ENCODE measurements at regions not wholly inside any gene's neighbourhood (a gene's known extent, or its start where the extent isn't known, plus 50 kb on each side); places are given as distances from the start of the nearest gene placed in this dataset.

DNA sequence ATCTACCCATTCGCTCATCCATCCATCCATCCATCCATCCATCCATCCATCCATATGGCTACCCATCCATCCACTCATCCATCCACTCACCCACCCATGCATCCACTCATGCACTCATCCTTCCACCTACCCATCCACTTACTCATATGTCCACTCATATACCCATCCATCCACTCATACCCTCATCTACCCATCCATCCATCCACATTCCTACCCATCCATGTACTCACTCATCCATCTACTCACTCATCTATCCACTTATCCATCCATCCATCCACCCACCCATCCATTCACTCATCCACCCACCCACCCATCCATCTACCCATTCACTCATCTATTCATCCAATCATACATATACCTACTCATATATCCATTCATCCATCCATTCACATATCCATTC lies 112.0 kb downstream of the RBFOX3 start (continued):
- no peak for TF ChIP-seq ZNF225 (CRISPR knock-in tag; IDR thresholded peaks at IDR 0.05)

- WGBS (ENCODE audit: low lambda C conversion rate) = 11% methylated on average over 4 of the region's 4 CpGs
- H3K79me2 ChIP-seq (ENCODE audit: insufficient read depth, low read length) = no peaks in the 10 kb centered on the region
- ATAC-seq = no peak
- H3K27me3 ChIP-seq (ENCODE audit: control insufficient read depth in 1 of 2, insufficient read depth in 2 of 2, low read length in 2 of 2) = peaks cover 0 to 27% of the 10 kb centered on the region in 2 experiments; a peak in 3 of 5 replicates
- TF ChIP-seq ZNF383 (CRISPR knock-in tag; IDR thresholded peaks at IDR 0.05; ENCODE audit: borderline replicate concordance) = no peak
- no peak for TF ChIP-seq DMAP1 (CRISPR knock-in tag; IDR thresholded peaks at IDR 0.05)
- no peak for TF ChIP-seq NKX3-1 (CRISPR knock-in tag; IDR thresholded peaks at IDR 0.05)
- no peak for TF ChIP-seq MLX (CRISPR knock-in tag; IDR thresholded peaks at IDR 0.05)
- no peak for TF ChIP-seq ZNF382 (CRISPR knock-in tag; IDR thresholded peaks at IDR 0.05; ENCODE audit: borderline replicate concordance)
- TF ChIP-seq HOXA5 (CRISPR knock-in tag; IDR thresholded peaks at IDR 0.05) = no peak
- TF ChIP-seq ZNF232 (CRISPR knock-in tag; IDR thresholded peaks at IDR 0.05; ENCODE audit: borderline replicate concordance) = no peak
- TF ChIP-seq JUN (CRISPR knock-in tag; IDR thresholded peaks at IDR 0.05) = no peak
- TF ChIP-seq FLYWCH1 (CRISPR knock-in tag; IDR thresholded peaks at IDR 0.05) = no peak
- TF ChIP-seq, protein P1, sequence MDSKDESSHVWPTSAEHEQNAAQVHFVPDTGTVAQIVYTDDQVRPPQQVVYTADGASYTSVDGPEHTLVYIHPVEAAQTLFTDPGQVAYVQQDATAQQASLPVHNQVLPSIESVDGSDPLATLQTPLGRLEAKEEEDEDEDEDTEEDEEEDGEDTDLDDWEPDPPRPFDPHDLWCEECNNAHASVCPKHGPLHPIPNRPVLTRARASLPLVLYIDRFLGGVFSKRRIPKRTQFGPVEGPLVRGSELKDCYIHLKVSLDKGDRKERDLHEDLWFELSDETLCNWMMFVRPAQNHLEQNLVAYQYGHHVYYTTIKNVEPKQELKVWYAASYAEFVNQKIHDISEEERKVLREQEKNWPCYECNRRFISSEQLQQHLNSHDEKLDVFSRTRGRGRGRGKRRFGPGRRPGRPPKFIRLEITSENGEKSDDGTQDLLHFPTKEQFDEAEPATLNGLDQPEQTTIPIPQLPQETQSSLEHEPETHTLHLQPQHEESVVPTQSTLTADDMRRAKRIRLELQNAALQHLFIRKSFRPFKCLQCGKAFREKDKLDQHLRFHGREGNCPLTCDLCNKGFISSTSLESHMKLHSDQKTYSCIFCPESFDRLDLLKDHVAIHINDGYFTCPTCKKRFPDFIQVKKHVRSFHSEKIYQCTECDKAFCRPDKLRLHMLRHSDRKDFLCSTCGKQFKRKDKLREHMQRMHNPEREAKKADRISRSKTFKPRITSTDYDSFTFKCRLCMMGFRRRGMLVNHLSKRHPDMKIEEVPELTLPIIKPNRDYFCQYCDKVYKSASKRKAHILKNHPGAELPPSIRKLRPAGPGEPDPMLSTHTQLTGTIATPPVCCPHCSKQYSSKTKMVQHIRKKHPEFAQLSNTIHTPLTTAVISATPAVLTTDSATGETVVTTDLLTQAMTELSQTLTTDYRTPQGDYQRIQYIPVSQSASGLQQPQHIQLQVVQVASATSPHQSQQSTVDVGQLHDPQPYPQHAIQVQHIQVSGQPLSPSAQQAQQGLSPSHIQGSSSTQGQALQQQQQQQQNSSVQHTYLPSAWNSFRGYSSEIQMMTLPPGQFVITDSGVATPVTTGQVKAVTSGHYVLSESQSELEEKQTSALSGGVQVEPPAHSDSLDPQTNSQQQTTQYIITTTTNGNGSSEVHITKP (CRISPR knock-in tag; IDR thresholded peaks at IDR 0.05; ENCODE audit: low read depth) = no peak
- TF ChIP-seq SNAI1 (CRISPR knock-in tag; IDR thresholded peaks at IDR 0.05; ENCODE audit: borderline replicate concordance) = no peak
- TF ChIP-seq SRF (IDR thresholded peaks at IDR 0.05; ENCODE audit: low read depth, low read length) = no peak
- TF ChIP-seq SRSF4 (IDR thresholded peaks at IDR 0.05; ENCODE audit: low read depth, low read length, poor library complexity, severe bottlenecking) = no peak
- no peak for TF ChIP-seq BORCS8-MEF2B (CRISPR knock-in tag; IDR thresholded peaks at IDR 0.05)
- TF ChIP-seq ZNF17 (CRISPR knock-in tag; IDR thresholded peaks at IDR 0.05) = no peak
- no peak for TF ChIP-seq ZIK1 (CRISPR knock-in tag; IDR thresholded peaks at IDR 0.05; ENCODE audit: borderline replicate concordance, low read depth)
- no peak for TF ChIP-seq CC2D1A (CRISPR knock-in tag; IDR thresholded peaks at IDR 0.05)
- no peaks in the 10 kb centered on the region for H3K9me3 ChIP-seq (ENCODE audit: low read length)
- H4K20me1 ChIP-seq (ENCODE audit: insufficient read depth, low read length) = no peaks in the 10 kb centered on the region
- ChIA-PET POLR2A (no interaction called here), CTCF (ENCODE audit: low intra/inter-chr PET ratio, low total read pairs) (no interaction called here)
- H3K36me3 ChIP-seq (replicated peaks in 1 of 2; ENCODE audit: control insufficient read depth in 1 of 2, insufficient read depth in 2 of 2, low read length in 2 of 2) = no peaks in the 10 kb centered on the region
- no peak overlapping the region for H3K4me3 ChIP-seq (replicated peaks in 1 of 3; ENCODE audit: insufficient read depth in 1 of 3, low read depth in 2 of 3, low read length in 3 of 3)
- H3K4me2 ChIP-seq (ENCODE audit: low read depth, low read length) = no peak overlapping the region
- no peak for DNase-seq (ENCODE audit: low spot score)
- H2AFZ ChIP-seq (ENCODE audit: low read length) = no peak overlapping the region
- H3K9ac ChIP-seq (ENCODE audit: insufficient read depth, low read depth, low read length) = no peak overlapping the region
- no peaks in the 10 kb centered on the region for H3K4me1 ChIP-seq (ENCODE audit: insufficient read depth, low read length)
- BruUV-seq (replicated peaks) = no TSS peak
- intact Hi-C loops (cut with micrococcal nuclease; ENCODE audit: unreplicated experiment) = no loop called here
- in situ Hi-C loops (cut with HindIII; ENCODE audit: extremely low pct_ligation_motif_present, low pct_unique_long_range_greater_than_20kb) = no loop called here
- FAIRE-seq = no peak
- no peak overlapping the region for H3K27ac ChIP-seq (ENCODE audit: extremely low read length, insufficient read depth, low read length)
These were observed 113.0 kb downstream of the RBFOX3 start for GRCh38 chr17:79497777-79498348.

Data from HepG2 (cell line).